Chondrocyte (in vitro differentiated cells): ENCODE measurements at regions not wholly inside any gene's neighbourhood (a gene's known extent, or its start where the extent isn't known, plus 50 kb on each side); places are given as distances from the start of the nearest gene placed in this dataset.

ENCODE experiments used
- DNase-seq: peaks from one replicate; pipeline ENCODE4 v3.0.0; 2021; ENCODE audit warnings: mixed read lengths, low spot score
- H3K27ac Mint-ChIP-seq: one replicate; pipeline ENCODE4 v1.8.0; 2021; ENCODE audit warnings: mild to moderate bottlenecking, moderate library complexity, mixed read lengths; ENCODE audit not compliant: unreplicated experiment
- H3K27me3 Mint-ChIP-seq: 2 replicates; pipeline ENCODE4 v1.8.0; 2021; ENCODE audit warnings: low read depth, mixed read lengths
- H3K36me3 Mint-ChIP-seq: 2 replicates; pipeline ENCODE4 v1.8.0; 2021; ENCODE audit warnings: low read depth, mixed read lengths
- H3K4me1 Mint-ChIP-seq: 2 replicates; pipeline ENCODE4 v1.8.0; 2021; ENCODE audit warnings: low read depth, mild to moderate bottlenecking, mixed read lengths
- H3K4me3 Mint-ChIP-seq: one replicate; pipeline ENCODE4 v1.8.0; 2021; ENCODE audit warnings: mild to moderate bottlenecking, moderate library complexity, mixed read lengths; ENCODE audit not compliant: unreplicated experiment
- H3K9me3 Mint-ChIP-seq: 2 replicates; pipeline ENCODE4 v1.8.0; 2021; ENCODE audit warnings: low read depth, mixed read lengths
- TF ChIP-seq, protein P1 (sequence below): fragments of 200-600 bp; sonication (generic); IDR thresholded peaks from 2 replicates; pipeline ENCODE4 v1.5.0; 2021; ENCODE audit warnings: antibody characterized with exemption, mild to moderate bottlenecking, moderate library complexity

DNA sequence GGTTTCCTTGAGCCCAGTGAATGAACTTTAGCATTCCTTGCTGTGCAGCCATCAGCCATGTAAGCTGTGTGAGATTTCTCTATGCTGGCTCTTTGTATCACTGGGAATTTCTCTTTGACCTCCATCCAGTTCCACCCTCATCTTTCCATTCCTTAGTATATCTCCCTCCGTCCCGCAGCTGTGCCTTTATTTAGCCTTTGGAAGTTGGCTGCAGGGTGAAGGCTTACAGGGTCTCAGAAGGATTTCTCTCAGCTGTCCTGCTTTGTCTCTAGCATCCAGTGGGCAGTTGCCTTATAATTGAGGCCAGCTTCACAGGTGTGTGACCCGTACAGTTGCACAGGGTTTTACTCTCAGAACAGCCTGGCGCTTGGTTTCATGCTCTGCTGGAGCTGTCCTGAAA lies 144.3 kb downstream of the PXDC1 start:
- Mint-ChIP-seq H3K27me3 (no peaks in the 10 kb centered on the region), H3K4me1 (peaks cover 24% of the 10 kb centered on the region), H3K36me3 (peaks cover 2% of the 10 kb centered on the region), H3K9me3 (peaks cover 4% of the 10 kb centered on the region), H3K27ac (no peak overlapping the region), H3K4me3 (no peak overlapping the region)
- TF ChIP-seq, protein P1, sequence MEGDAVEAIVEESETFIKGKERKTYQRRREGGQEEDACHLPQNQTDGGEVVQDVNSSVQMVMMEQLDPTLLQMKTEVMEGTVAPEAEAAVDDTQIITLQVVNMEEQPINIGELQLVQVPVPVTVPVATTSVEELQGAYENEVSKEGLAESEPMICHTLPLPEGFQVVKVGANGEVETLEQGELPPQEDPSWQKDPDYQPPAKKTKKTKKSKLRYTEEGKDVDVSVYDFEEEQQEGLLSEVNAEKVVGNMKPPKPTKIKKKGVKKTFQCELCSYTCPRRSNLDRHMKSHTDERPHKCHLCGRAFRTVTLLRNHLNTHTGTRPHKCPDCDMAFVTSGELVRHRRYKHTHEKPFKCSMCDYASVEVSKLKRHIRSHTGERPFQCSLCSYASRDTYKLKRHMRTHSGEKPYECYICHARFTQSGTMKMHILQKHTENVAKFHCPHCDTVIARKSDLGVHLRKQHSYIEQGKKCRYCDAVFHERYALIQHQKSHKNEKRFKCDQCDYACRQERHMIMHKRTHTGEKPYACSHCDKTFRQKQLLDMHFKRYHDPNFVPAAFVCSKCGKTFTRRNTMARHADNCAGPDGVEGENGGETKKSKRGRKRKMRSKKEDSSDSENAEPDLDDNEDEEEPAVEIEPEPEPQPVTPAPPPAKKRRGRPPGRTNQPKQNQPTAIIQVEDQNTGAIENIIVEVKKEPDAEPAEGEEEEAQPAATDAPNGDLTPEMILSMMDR, result no peak
- no peak for DNase-seq

- H3K27me3 Mint-ChIP-seq, result no peaks in the 10 kb centered on the region
- peaks cover 11% of the 10 kb centered on the region for H3K36me3 Mint-ChIP-seq
- peaks cover 14% of the 10 kb centered on the region for H3K4me1 Mint-ChIP-seq
- no peak for DNase-seq
- H3K4me3 Mint-ChIP-seq, result no peak overlapping the region
- no peak overlapping the region for H3K27ac Mint-ChIP-seq
- TF ChIP-seq, protein P1, result peak; percentile 31
- H3K9me3 Mint-ChIP-seq, result peaks cover 35% of the 10 kb centered on the region
These were observed 146.7 kb upstream of the SLC22A23 start for GRCh38 chr6:3603340-3604130.

DNA sequence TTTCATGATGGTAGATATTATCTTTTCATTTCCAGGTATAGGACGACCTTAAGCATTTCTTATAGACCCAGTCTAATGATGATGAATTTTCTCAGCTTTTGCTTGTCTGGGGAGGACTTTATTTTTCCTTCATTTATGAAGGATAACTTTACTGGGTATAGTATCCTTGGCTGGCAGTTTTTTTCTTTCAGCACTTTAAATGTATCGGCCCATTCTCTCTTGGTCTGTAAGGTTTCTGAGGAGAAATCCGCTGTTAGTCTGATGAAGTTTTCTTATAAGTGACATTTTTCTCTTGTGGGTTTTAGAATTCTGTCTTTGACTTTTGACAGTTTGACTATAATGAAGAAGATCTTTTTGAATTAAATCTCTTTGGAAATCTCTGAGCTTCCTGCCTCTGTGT lies 144.7 kb upstream of the SLC22A23 start:
- TF ChIP-seq, protein P1, result no peak
- DNase-seq, result no peak
- no peak overlapping the region for H3K4me3 Mint-ChIP-seq
- peaks cover 11% of the 10 kb centered on the region for H3K36me3 Mint-ChIP-seq
- H3K27me3 Mint-ChIP-seq, result no peaks in the 10 kb centered on the region
- peaks cover 17% of the 10 kb centered on the region for H3K4me1 Mint-ChIP-seq
- H3K27ac Mint-ChIP-seq, result no peak overlapping the region
- peaks cover 38% of the 10 kb centered on the region for H3K9me3 Mint-ChIP-seq

- Mint-ChIP-seq H3K36me3 (peaks cover 11% of the 10 kb centered on the region), H3K27me3 (no peaks in the 10 kb centered on the region), H3K4me1 (peaks cover 12% of the 10 kb centered on the region), H3K4me3 (no peak overlapping the region), H3K9me3 (peaks cover 38% of the 10 kb centered on the region), H3K27ac (no peak overlapping the region)
- DNase-seq, result no peak
- TF ChIP-seq, protein P1, result no peak
These were observed 140.7 kb upstream of the SLC22A23 start for GRCh38 chr6:3597500-3598064.

DNA sequence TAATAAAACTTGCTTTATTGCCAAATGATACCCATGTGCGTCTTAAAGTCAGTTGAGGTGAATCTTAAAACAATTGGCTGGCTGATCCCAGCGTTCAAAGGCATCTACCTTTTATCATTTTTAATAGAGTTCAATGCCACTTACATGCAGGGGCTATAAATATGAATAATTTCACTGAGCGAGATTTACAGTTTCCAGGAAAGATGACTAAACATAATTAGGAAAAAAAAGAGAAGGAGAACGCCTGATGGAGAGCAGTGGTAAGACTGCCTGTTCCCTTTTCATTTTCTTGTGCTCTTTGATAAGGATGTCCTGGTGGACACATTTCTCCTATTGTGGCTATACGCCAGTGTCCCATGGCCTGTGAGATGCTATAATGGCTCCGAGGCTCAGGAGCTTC lies 139.9 kb upstream of the SLC22A23 start:
- DNase-seq, result no peak
- TF ChIP-seq, protein P1, result no peak
- peaks cover 30% of the 10 kb centered on the region for H3K9me3 Mint-ChIP-seq
- no peak overlapping the region for H3K4me3 Mint-ChIP-seq
- no peak overlapping the region for H3K27ac Mint-ChIP-seq
- H3K4me1 Mint-ChIP-seq, result peaks cover 18% of the 10 kb centered on the region
- no peaks in the 10 kb centered on the region for H3K27me3 Mint-ChIP-seq
- peaks cover 7% of the 10 kb centered on the region for H3K36me3 Mint-ChIP-seq
